ENCODE measurements at regions not wholly inside any gene's neighbourhood (a gene's known extent, or its start where the extent isn't known, plus 50 kb on each side); places are given as distances from the start of the nearest gene placed in this dataset.

- no peak for TF ChIP-seq EP300 (IDR thresholded peaks at IDR 0.05; ENCODE audit: low read depth)
- no peak for TF ChIP-seq POLR2AphosphoS5 (IDR thresholded peaks at IDR 0.05)
- TF ChIP-seq CTCF (IDR thresholded peaks at IDR 0.05): no peak
- no peak for TF ChIP-seq POLR2A (IDR thresholded peaks at IDR 0.05)
- Histone ChIP-seq H3K36me3 (no peaks in the 10 kb centered on the region), H3K9me3 (no peaks in the 10 kb centered on the region), H3K4me3 (no peak overlapping the region), H3K4me1 (no peaks in the 10 kb centered on the region), H3K27ac (no peak overlapping the region), H3K27me3 (no peaks in the 10 kb centered on the region)
- WGBS, 2 donors (ENCODE audit: low coverage in 1 of 2): 51 to 74% methylated on average over 2 to 3 of the region's 3 CpGs
- intact Hi-C loops (cut with DNase I; ENCODE audit: low total_unique reads): no loop called here
- in situ Hi-C loops (cut with MboI; ENCODE audit: low pct_ligation_motif_present in 1 of 4, low pct_unique_long_range_greater_than_20kb in 1 of 4, low sequenced_read_pairs in 3 of 4): no loop called here
- no peak for DNase-seq
These were observed 570.6 kb upstream of the UBE2E2 start for GRCh38 chr3:22632536-22632935.

- H3K27ac ChIP-seq: no peak overlapping the region
- in situ Hi-C loops (cut with MboI; ENCODE audit: low pct_ligation_motif_present in 1 of 4, low pct_unique_long_range_greater_than_20kb in 1 of 4, low sequenced_read_pairs in 3 of 4) (no loop called here), intact Hi-C loops (cut with DNase I; ENCODE audit: low total_unique reads) (loop anchor here (1.0 kb wide), 1 partner anchor 27 kb away; no protein-coding TSS in a partner anchor)
- H3K36me3 ChIP-seq: no peaks in the 10 kb centered on the region
- no peak for DNase-seq
- H3K4me1 ChIP-seq: no peaks in the 10 kb centered on the region
- no peaks in the 10 kb centered on the region for H3K9me3 ChIP-seq
- TF ChIP-seq POLR2A (IDR thresholded peaks at IDR 0.05) (no peak), EP300 (IDR thresholded peaks at IDR 0.05; ENCODE audit: low read depth) (no peak), POLR2AphosphoS5 (IDR thresholded peaks at IDR 0.05) (no peak), CTCF (IDR thresholded peaks at IDR 0.05) (no peak)
- H3K27me3 ChIP-seq: no peaks in the 10 kb centered on the region
- WGBS, 2 donors (ENCODE audit: low coverage in 1 of 2): 61 to 71% methylated on average over 1 of the region's 1 CpG
- no peak overlapping the region for H3K4me3 ChIP-seq
These were observed 568.7 kb upstream of the UBE2E2 start for GRCh38 chr3:22634433-22634832.

GRCh38 chr3:22659651-22660475 is 543.3 kb upstream of the UBE2E2 start:
- no peak for TF ChIP-seq CTCF (IDR thresholded peaks at IDR 0.05)
- no peak for TF ChIP-seq EP300 (IDR thresholded peaks at IDR 0.05; ENCODE audit: low read depth)
- TF ChIP-seq POLR2A (IDR thresholded peaks at IDR 0.05): no peak
- TF ChIP-seq POLR2AphosphoS5 (IDR thresholded peaks at IDR 0.05): no peak
- Histone ChIP-seq H3K27ac (no peak overlapping the region), H3K27me3 (no peaks in the 10 kb centered on the region), H3K36me3 (no peaks in the 10 kb centered on the region), H3K4me1 (no peaks in the 10 kb centered on the region), H3K9me3 (no peaks in the 10 kb centered on the region), H3K4me3 (no peak overlapping the region)
- intact Hi-C loops (cut with DNase I; ENCODE audit: low total_unique reads): no loop called here
- in situ Hi-C loops (cut with MboI; ENCODE audit: low pct_ligation_motif_present in 1 of 4, low pct_unique_long_range_greater_than_20kb in 1 of 4, low sequenced_read_pairs in 3 of 4): no loop called here
- no peak for DNase-seq
- 33 to 43% methylated on average over 1 of the region's 1 CpG for WGBS, 2 donors (ENCODE audit: low coverage in 1 of 2)

- in situ Hi-C loops (cut with MboI; ENCODE audit: low pct_ligation_motif_present in 1 of 4, low pct_unique_long_range_greater_than_20kb in 1 of 4, low sequenced_read_pairs in 3 of 4): no loop called here
These were observed 542.5 kb upstream of the UBE2E2 start for GRCh38 chr3:22660606-22661005.

More at GRCh38 chr3:22660606-22661005, 542.5 kb upstream of the UBE2E2 start:
- H3K36me3 ChIP-seq: no peaks in the 10 kb centered on the region
- WGBS, 2 donors (ENCODE audit: low coverage in 1 of 2): 27 to 43% methylated on average over 1 of the region's 1 CpG
- H3K4me1 ChIP-seq: no peaks in the 10 kb centered on the region
- H3K4me3 ChIP-seq: no peak overlapping the region
- TF ChIP-seq EP300 (IDR thresholded peaks at IDR 0.05; ENCODE audit: low read depth): no peak
- TF ChIP-seq POLR2AphosphoS5 (IDR thresholded peaks at IDR 0.05): no peak
- TF ChIP-seq CTCF (IDR thresholded peaks at IDR 0.05): no peak
- no peak for TF ChIP-seq POLR2A (IDR thresholded peaks at IDR 0.05)
- no peak for DNase-seq
- H3K27ac ChIP-seq: no peak overlapping the region
- no peaks in the 10 kb centered on the region for H3K27me3 ChIP-seq
- intact Hi-C loops (cut with DNase I; ENCODE audit: low total_unique reads): loop anchor here (1.0 kb wide), 1 partner anchor 26 kb away; no protein-coding TSS in a partner anchor
- no peaks in the 10 kb centered on the region for H3K9me3 ChIP-seq
